Endothelial cell of hepatic sinusoid (primary cell): ENCODE measurements at regions not wholly inside any gene's neighbourhood (a gene's known extent, or its start where the extent isn't known, plus 50 kb on each side); places are given as distances from the start of the nearest gene placed in this dataset.
"Not testable (repeated sequence)": the region's sequence is repeated elsewhere in the genome, so short reads cannot be mapped to it uniquely, and the experiment has no call there.

Experiments
- in situ Hi-C: cut with HindIII; loops from 2 replicates; pipeline ENCODE4 v1.10.0; 2017; ENCODE audit warnings: low sequenced_read_pairs

DNA sequence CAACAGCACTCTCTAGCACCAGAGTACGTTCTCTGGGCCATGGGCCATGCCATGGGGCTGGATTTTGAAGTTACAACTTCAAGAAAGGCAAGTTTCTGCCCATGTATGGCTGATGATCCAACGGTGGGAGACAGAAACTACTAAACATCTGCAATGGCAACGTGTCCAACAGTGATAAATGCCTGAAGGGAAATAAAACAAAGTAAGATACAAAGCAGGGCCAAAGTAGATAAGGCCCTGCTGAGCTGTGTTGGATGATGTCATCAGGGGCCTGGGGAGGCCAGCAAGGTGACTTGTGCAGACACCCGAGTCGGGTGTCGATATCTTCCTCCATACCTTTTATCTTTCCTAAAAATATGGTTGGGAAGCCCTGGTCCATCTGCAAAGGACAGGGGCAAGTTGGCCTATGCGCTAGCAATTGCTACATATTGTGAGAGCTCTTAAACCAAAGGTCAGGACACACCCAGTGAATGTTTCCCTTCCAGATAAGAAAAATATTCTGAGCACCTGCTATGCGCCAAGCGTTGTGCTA, 487.2 kb downstream of the MN1 start:
- in situ Hi-C loops: no loop called here

DNA sequence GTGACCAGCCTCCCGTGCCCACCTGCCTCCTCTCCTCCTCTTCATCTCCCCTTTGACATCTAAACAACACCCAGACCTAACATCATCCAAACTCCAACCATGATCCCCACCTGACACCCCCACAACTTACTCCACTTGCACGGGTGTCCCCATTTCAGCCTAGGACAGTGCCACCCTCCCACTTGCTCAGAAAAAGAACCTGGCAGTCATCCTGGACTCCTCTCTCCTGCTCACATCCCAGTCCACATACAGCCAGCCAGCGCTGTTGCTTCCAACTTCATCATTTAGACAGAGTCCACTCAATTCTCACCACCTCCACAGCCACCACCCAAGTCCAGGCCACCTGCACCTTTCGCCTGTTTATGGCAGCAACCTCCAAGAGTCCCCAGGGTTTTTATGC, 485.7 kb downstream of the MN1 start:
- in situ Hi-C loops: no loop called here

DNA sequence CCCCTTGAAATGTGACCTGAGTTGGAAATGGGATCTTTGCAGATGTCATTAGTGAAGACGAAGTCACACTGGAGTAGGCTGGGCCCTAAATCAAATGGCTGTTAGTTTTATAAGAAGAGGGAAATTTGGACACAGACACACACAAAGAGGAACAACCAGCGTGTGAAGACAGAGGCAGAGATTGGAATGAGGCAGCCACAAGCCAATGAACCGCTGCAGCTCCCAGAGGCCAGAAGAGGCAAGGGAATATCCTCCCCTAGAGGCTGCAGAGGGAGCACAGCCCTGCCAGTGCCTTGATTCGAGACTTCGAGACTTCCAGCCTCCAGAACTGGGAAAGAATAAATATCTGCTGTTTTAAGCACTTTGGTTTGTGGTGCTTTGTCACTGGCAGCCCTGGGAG, 484.5 kb downstream of the MN1 start:
- in situ Hi-C loops: no loop called here

GRCh38 chr22:27317971-27318428, 483.6 kb downstream of the MN1 start:
- in situ Hi-C loops: no loop called here

- in situ Hi-C loops: no loop called here
These were observed 483.0 kb downstream of the MN1 start for GRCh38 chr22:27318516-27318915.

DNA sequence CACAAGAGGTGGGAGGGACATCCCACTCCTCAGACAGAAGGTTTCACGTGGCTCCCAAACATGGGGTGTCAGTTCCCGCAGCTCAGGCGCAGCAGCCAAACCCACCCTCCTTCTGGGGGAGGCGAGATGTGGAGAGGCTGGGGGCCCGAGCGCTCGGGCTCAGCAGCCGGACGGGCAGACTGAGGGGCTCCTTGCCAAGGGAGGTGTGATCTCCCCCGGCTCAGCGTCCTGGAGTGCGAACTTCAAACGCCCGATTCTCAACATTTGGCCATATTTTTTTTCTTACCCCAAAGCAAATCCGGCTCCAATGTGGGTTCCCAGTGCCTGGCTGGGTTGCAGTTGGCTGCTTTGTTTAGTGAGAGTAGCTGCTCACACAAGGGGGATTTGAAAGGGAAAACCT, 477.9 kb downstream of the MN1 start:
- in situ Hi-C loops: no loop called here

DNA sequence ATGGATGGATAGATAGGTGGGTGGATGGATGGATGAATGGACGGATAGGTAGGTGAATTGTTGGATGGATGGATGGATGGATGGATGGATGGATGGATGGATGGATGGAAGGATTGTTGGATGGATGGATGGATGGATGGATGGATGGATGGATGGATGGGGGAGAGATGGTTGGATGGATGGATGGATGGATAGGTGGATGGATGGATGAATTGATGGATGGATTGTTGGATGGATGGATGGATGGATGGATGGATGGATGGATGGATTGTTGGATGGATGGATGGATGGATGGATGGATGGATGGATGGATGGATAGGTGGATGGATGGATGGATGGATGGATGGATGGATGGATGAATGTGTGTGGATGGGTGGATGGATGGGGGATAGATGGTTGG, 476.6 kb downstream of the MN1 start:
- in situ Hi-C loops: not testable (repeated sequence)

DNA sequence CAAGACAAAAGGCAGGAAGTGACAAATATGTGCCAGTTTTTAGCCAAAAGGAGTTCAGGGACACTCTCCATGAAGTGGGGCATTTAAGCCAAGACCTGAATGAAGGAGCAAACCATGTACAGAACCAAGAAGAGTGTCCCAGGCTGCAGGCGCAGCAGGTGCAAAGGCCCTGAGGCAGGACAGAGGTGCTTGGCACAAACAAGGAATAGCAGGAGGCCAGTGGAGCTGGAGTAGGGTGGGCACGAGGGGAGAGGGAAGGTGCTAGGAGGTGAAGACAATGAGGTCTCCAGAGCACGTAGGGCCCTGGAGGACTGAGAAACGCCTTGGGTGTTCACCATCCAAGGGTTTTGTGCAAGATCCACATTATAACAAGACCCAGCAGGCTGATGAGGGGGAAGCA, 474.1 kb downstream of the MN1 start:
- in situ Hi-C loops: no loop called here

DNA sequence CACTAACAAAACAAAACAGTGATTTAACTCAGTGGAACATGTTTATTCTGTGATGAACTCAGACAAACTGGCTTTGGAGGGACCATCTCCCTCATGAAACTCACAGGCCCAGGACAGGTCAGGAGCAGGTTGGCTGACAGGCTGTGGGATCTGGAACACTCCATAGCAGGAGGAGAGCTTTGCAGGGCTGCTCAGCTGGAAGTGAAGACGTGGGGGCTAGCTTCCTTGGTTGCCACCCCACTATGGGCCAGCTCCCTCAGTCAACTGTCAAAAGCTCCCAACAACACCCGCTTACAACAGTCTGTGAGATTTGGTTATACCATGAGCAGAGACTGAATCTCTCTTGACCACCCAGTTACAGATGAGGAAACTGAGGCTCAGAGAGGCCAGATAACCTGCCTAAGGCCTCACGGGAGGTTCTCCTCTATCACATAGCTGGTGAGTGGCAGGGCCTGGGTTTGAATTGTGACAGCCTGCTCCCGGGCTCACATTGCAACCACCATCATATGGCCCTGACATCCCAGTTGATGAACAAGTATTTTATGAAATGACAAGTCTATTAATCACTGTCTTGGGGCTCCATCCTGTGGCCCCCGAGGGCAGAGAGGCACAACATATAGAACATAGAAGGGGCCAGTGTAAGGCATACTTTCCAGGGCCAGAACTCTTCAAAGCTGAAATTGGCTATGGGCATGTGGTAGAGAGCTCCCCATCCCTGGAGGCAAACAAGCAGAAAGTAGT, 473.4 kb downstream of the MN1 start:
- in situ Hi-C loops: no loop called here

DNA sequence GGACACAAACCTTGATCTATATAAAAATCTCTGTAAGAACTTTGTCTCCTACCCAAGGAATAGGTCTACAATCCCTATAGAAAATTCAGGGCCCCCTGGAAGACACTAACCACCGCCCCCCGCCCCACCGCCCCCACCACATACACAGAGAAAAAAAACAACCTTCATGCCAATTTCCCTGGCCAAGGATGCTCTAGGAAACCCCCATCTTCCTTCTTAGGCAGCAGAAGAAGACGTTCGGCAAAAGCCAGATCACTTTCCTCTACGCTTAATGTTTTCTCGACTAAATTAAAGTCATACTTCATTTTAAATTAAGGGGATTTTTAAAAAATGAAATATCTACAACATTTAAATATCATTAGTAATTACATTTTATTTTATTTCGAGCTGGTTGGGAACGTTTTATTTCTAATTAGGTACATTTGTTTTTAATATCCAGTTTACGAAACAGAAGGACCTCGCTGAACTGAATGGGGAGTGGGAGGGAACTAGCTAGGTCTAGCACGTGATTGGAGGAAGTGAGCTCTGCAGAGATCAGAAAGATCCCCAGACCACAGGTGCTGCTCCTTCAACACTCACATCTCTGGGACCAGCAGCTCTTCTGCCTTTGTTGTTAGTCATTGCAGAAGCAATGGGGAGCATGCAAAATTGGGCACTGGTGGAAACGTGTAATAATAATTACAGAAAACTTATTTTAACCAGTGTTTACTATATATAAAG, 472.3 kb downstream of the MN1 start:
- in situ Hi-C loops: no loop called here

GRCh38 chr22:27329966-27330645, 471.4 kb downstream of the MN1 start:
- in situ Hi-C loops: no loop called here

DNA sequence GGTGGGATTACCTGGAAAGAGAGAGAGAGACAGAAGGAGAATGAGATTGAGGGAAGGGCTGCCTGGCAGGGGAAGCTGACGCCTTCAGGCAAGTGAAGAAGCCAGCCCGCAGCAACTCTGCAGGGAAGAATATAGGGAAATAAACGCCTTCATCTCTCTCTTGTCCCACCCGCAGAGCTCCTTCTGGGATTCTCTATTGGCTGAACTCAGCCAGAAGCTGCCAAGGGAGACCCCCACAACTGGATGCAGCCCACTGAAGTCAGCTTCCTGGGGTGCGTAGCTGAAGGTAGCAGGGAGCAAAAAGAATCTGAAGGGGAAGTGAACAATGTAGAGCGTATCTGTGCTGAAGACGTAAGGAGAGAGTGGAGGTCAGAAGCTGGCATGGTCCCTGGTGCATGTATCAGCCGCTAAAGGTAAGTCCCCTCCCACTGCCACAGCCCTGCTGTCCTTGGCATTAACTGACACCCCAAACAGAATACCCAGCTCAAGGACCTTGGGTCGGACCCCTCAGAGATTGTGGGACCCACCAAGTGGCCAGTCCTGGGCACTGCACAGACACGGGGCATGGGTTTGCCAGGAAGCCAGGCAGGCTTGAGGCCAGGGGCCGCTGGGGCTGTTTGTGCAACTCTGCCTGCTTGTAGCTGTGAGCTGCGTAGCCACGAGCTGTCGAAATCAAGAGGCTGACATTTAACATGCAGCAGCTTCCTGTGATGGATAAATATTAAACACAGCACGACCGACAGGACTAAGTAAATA, 469.9 kb downstream of the MN1 start:
- in situ Hi-C loops: no loop called here

GRCh38 chr22:27335102-27335660, 466.4 kb downstream of the MN1 start:
- in situ Hi-C loops: no loop called here

DNA sequence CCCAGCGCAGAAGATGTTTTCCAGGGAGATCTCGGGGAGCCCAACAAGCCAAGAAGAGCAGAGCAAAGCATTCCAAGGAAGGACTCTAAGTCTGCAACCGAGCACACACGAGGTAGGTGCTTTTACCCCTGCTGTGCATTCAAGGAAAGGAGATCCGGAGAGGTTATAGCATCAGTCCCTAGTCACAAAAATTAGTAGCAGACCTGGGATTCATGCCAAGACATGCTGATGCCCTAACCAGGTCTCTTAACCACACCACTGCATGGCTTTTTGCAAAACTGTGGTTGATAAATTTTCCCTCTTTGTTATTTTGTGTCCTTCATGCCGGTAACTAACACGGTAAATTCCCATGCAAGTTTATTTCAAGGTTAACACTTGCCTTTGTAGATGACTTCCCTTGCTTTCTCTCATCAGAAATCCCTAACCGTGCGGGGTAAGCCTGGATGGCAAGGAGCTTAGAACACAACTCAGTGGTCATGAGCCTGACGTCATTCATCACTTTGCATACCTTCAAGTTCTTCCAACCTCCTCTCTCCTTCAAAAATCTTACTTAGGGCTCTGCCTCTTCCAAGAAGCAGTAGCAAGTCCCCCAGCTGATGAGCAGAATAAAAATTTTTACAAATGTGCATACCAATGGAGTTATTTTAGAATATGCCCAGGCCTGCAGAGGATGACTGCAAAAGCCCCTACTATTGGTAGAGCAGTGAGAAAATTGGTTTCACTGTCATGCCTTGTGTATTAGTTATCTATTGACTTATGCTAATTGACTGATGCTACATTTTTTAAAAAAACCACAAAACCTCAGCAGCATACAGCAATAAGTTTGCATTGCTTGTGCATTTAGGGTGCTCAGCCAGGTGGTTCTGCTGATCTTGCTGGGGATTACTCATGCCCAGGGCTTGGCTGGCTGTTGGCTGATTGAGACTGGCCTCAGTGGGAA, 465.1 kb downstream of the MN1 start:
- in situ Hi-C loops: no loop called here

DNA sequence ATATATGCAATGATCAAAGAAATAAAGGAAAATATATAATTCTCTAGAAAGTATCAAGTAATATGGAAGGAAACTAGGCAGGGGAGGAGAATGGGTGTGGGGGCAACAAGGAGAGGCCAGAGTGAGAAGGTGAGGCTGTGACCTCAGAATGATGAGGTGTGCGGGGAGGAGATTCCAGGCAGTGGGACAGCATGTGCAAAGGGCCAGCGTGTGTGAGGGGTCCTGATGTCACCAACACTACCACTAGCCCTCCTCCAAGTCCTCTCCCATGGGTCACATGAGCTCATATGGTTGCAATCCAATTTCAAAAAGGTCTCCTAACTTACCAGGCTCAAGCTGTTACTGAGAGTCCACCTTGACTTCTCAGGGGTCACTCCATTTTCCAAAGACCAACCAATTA, 463.9 kb downstream of the MN1 start:
- in situ Hi-C loops: no loop called here

DNA sequence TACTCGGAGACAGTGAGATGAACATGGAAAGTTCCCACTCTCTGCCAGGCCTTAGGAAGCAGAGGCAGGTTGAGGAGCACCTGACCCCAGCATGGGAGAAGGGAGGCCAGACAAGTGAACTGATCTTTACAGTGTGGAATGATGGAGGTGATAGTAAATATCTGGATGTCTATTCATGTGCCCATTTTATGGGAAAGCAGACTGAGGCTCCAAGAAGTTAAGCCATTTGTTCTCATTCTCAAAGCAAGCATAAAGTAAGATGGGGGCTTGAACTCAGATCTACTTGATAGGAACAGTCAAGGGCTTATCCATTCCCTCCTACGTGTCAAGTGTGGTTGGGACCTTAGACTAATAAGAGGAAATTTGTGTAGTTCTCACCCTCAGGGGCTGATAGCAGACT, 461.5 kb downstream of the MN1 start:
- in situ Hi-C loops: loop anchor here (5.0 kb wide), 1 partner anchor 52 kb away; no protein-coding TSS in a partner anchor

DNA sequence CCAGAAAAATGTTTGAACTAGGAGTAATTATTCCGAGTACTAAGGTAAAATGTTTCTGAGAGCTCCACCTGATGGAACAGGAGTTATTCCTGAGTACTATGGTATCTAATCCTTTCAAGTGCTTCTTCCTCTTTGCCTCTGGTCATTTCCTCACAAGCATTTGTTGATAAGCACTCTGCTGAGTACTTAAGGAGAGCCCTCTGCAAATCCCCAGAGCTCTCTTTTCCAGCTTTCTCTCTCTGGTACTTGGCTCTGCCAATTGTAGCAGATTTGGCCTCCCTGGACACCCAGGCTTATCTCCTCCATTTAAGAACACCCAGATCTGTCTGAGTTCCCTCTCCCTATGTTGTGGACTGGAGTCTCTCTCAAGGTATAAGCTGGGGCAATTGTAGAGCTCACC, 457.0 kb downstream of the MN1 start:
- in situ Hi-C loops: loop anchor here (5.0 kb wide), 1 partner anchor 48 kb away; no protein-coding TSS in a partner anchor

- in situ Hi-C loops: no loop called here
These were observed 455.9 kb downstream of the MN1 start for GRCh38 chr22:27345691-27346090.

GRCh38 chr22:27347951-27348350, 453.6 kb downstream of the MN1 start:
- in situ Hi-C loops: no loop called here
